MM.1S (cell line): ENCODE measurements at regions not wholly inside any gene's neighbourhood (a gene's known extent, or its start where the extent isn't known, plus 50 kb on each side); places are given as distances from the start of the nearest gene placed in this dataset.

Experiments
- DNase-seq: peaks from one replicate; pipeline ENCODE4 v3.0.0-alpha.2; 2015
- H2AFZ ChIP-seq: fragments of 300-600 bp; sonication (generic); 2 replicates; pipeline ENCODE4 v1.6.0; 2016; ENCODE audit warnings: antibody characterized with exemption, low read length
- H3F3A ChIP-seq: fragments of 300-600 bp; sonication (generic); 2 replicates; pipeline ENCODE4 v1.6.1; 2016; ENCODE audit warnings: mild to moderate bottlenecking, antibody characterized with exemption, low read length, moderate library complexity, mixed read lengths; ENCODE audit not compliant: insufficient read depth
- H3K27ac ChIP-seq: fragments of 300-600 bp; sonication (generic); 2 replicates; pipeline ENCODE4 v1.5.1; 2016; ENCODE audit warnings: mild to moderate bottlenecking, low read length
- H3K27me3 ChIP-seq: fragments of 300-600 bp; sonication (generic); replicated peaks from 2 replicates; pipeline ENCODE4 v1.6.0; 2016; ENCODE audit warnings: low read length; ENCODE audit not compliant: insufficient read depth
- H3K36me3 ChIP-seq: fragments of 300-600 bp; sonication (generic); replicated peaks from 2 replicates; pipeline ENCODE4 v1.6.1; 2016; ENCODE audit warnings: mild to moderate bottlenecking, low read length, mixed read lengths; ENCODE audit not compliant: insufficient read depth
- H3K4me1 ChIP-seq: fragments of 300-600 bp; sonication (generic); 2 replicates; pipeline ENCODE4 v1.6.1; 2016; ENCODE audit warnings: low read length, mixed read lengths
- H3K4me2 ChIP-seq: fragments of 300-600 bp; sonication (generic); 2 replicates; pipeline ENCODE4 v1.6.0; 2016; ENCODE audit warnings: low read depth, low read length
- H3K4me3 ChIP-seq: fragments of 300-600 bp; sonication (generic); 2 replicates; pipeline ENCODE4 v1.5.1; 2016; ENCODE audit warnings: low read length, mixed read lengths
- H3K79me2 ChIP-seq: fragments of 300-600 bp; sonication (generic); 2 replicates; pipeline ENCODE4 v1.6.1; 2016; ENCODE audit warnings: mixed run types, low read length, mixed read lengths
- H3K9ac ChIP-seq: fragments of 300-600 bp; sonication (generic); 2 replicates; pipeline ENCODE4 v1.6.1; 2016; ENCODE audit warnings: low read length, mixed read lengths
- H3K9me2 ChIP-seq: fragments of 300-600 bp; sonication (generic); replicated peaks from 2 replicates; pipeline ENCODE4 v1.6.1; 2016; ENCODE audit warnings: mild to moderate bottlenecking, low read length, mixed read lengths; ENCODE audit not compliant: insufficient read depth
- H3K9me3 ChIP-seq: fragments of 300-600 bp; sonication (generic); replicated peaks from 2 replicates; pipeline ENCODE4 v1.6.1; 2016; ENCODE audit warnings: mild to moderate bottlenecking, low read length, mixed read lengths; ENCODE audit not compliant: insufficient read depth
- H4K20me1 ChIP-seq: fragments of 300-600 bp; sonication (generic); 2 replicates; pipeline ENCODE4 v1.6.1; 2016; ENCODE audit warnings: mild to moderate bottlenecking, low read length, moderate library complexity, mixed read lengths; ENCODE audit not compliant: insufficient read depth
- EZH2 ChIP-seq: fragments of 300-600 bp; sonication (generic); optimal IDR thresholded peaks from 2 replicates; pipeline ENCODE3; 2017; ENCODE audit warnings: low read depth, mild to moderate bottlenecking, antibody characterized with exemption, low read length, mixed read lengths
- EZH2phosphoT487 ChIP-seq: fragments of 300-600 bp; sonication (generic); IDR thresholded peaks from 2 replicates; pipeline ENCODE4 v1.6.1; 2018; ENCODE audit warnings: antibody characterized with exemption, low read length
- TF ChIP-seq, protein P1 (sequence below): fragments of 300-600 bp; sonication (generic); IDR thresholded peaks from 2 replicates; pipeline ENCODE4 v1.5.1; 2016; ENCODE audit warnings: antibody characterized with exemption, low read length, mixed read lengths

DNA sequence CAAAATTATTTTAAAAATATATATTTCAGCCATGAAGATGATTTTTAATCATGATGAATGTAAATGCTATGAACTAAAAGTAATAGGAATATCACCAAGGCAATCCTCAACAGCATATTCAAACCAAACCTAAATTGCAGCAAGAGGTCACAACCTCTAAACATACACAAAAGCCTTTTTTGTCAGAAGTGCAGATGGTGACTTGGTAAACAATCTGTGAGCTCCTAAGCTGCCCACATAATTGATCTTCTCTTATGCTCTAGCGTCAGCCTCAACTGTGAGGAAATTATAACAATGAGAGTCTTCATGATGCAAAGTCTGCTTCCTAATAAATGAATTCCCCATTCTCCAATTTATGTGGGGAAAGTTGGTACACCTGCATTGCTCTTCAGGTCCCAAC lies 113.2 kb downstream of the TSN start:
- H3K4me3 ChIP-seq: no peak overlapping the region
- no peaks in the 10 kb centered on the region for H3K9me3 ChIP-seq
- no peak overlapping the region for H3K4me2 ChIP-seq
- H3K79me2 ChIP-seq: no peaks in the 10 kb centered on the region
- H3K9me2 ChIP-seq: no peaks in the 10 kb centered on the region
- H2AFZ ChIP-seq: no peak overlapping the region
- no peak overlapping the region for H3K27ac ChIP-seq
- no peak for TF ChIP-seq EZH2
- no peak for TF ChIP-seq EZH2phosphoT487
- TF ChIP-seq, protein P1, sequence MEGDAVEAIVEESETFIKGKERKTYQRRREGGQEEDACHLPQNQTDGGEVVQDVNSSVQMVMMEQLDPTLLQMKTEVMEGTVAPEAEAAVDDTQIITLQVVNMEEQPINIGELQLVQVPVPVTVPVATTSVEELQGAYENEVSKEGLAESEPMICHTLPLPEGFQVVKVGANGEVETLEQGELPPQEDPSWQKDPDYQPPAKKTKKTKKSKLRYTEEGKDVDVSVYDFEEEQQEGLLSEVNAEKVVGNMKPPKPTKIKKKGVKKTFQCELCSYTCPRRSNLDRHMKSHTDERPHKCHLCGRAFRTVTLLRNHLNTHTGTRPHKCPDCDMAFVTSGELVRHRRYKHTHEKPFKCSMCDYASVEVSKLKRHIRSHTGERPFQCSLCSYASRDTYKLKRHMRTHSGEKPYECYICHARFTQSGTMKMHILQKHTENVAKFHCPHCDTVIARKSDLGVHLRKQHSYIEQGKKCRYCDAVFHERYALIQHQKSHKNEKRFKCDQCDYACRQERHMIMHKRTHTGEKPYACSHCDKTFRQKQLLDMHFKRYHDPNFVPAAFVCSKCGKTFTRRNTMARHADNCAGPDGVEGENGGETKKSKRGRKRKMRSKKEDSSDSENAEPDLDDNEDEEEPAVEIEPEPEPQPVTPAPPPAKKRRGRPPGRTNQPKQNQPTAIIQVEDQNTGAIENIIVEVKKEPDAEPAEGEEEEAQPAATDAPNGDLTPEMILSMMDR: no peak
- H3K27me3 ChIP-seq: no peaks in the 10 kb centered on the region
- no peak for DNase-seq
- H4K20me1 ChIP-seq: no peaks in the 10 kb centered on the region
- no peaks in the 10 kb centered on the region for H3K4me1 ChIP-seq
- no peaks in the 10 kb centered on the region for H3K36me3 ChIP-seq
- no peak overlapping the region for H3K9ac ChIP-seq
- H3F3A ChIP-seq: no peaks in the 10 kb centered on the region

DNA sequence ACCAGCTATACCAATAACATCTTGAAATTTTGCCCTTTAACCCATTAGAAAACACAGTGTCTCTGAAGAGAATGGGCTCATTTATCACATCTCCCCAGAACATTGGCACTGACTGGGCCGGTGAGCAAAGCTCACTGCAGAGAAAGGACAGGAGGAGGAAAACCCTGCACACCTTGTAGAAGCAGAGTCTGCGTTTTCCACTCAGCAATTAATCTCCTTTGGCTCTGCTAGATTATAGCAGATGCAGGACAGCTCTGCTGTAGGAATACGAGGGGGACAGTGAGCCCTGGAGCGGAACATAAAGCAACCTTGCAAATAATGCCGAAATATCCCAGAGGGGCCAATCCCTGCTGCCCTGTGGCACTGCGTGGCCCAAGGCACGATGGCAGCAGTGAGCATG lies 113.9 kb downstream of the TSN start:
- Histone ChIP-seq H3K4me2 (no peak overlapping the region), H3F3A (no peaks in the 10 kb centered on the region), H3K79me2 (no peaks in the 10 kb centered on the region), H4K20me1 (no peaks in the 10 kb centered on the region), H3K4me3 (no peak overlapping the region), H2AFZ (no peak overlapping the region), H3K4me1 (no peaks in the 10 kb centered on the region), H3K27me3 (no peaks in the 10 kb centered on the region), H3K36me3 (no peaks in the 10 kb centered on the region), H3K9me2 (no peaks in the 10 kb centered on the region), H3K9me3 (no peaks in the 10 kb centered on the region), H3K9ac (no peak overlapping the region), H3K27ac (no peak overlapping the region)
- DNase-seq: no peak
- TF ChIP-seq EZH2phosphoT487 (no peak), EZH2 (no peak)
- TF ChIP-seq, protein P1: no peak

DNA sequence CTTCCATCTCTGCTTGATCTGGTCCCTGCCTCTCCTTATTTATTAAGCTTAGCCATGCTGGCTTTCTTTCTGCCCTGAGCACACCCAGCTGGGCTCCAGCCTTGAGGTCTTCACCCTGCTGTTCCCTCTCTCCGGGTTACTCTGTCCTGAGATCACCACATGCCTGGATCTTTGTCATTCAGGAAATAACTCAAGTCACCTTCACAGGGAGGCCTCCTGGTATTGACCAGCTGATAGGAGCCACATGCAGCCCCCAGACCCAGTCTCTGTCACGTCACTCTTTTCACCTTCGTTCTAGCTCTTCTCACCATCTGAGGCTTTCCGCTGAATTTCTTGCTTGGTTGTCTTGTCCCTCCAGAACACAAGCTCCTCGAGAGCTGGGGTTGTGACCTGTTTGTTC lies 114.4 kb downstream of the TSN start:
- DNase-seq: no peak
- Histone ChIP-seq H3K4me1 (no peaks in the 10 kb centered on the region), H3K27ac (no peak overlapping the region), H3K36me3 (no peaks in the 10 kb centered on the region), H3K9ac (no peak overlapping the region), H4K20me1 (no peaks in the 10 kb centered on the region), H2AFZ (no peak overlapping the region), H3K4me2 (no peak overlapping the region), H3K79me2 (no peaks in the 10 kb centered on the region), H3K4me3 (no peak overlapping the region), H3K9me2 (no peaks in the 10 kb centered on the region), H3K9me3 (no peaks in the 10 kb centered on the region), H3K27me3 (no peaks in the 10 kb centered on the region), H3F3A (no peaks in the 10 kb centered on the region)
- TF ChIP-seq EZH2 (no peak), EZH2phosphoT487 (no peak)
- TF ChIP-seq, protein P1: no peak
